GM21576 (cell line): ENCODE measurements at regions not wholly inside any gene's neighbourhood (a gene's known extent, or its start where the extent isn't known, plus 50 kb on each side); places are given as distances from the start of the nearest gene placed in this dataset.
"Not testable (repeated sequence)": the region's sequence is repeated elsewhere in the genome, so short reads cannot be mapped to it uniquely, and the experiment has no call there.

Experiments used
- ATAC-seq: cut with Tn5 transposase; IDR thresholded peaks from one replicate; pipeline ENCODE4 v1.9.1; 2021; ENCODE audit warnings: mild to moderate bottlenecking, moderate library complexity; ENCODE audit not compliant: unreplicated experiment

- ATAC-seq: no peak
Observed at GRCh38 chr12:83641789-83642188, 955.1 kb downstream of the TMTC2 start.

GRCh38 chr12:83634726-83635267 is 948.1 kb downstream of the TMTC2 start:
- no peak for ATAC-seq

- ATAC-seq: no peak
Observed at GRCh38 chr12:83630526-83630925, 943.8 kb downstream of the TMTC2 start.

- no peak for ATAC-seq
Observed at GRCh38 chr12:83629931-83630330, 943.2 kb downstream of the TMTC2 start.

GRCh38 chr12:83622205-83622604 is 935.5 kb downstream of the TMTC2 start:
- ATAC-seq: no peak

GRCh38 chr12:83619973-83620372 is 933.3 kb downstream of the TMTC2 start:
- ATAC-seq: no peak

GRCh38 chr12:83615152-83615551 is 928.4 kb downstream of the TMTC2 start:
- no peak for ATAC-seq

GRCh38 chr12:83613586-83614110 is 926.9 kb downstream of the TMTC2 start:
- ATAC-seq: no peak

GRCh38 chr12:83603106-83603505 is 916.4 kb downstream of the TMTC2 start:
- no peak for ATAC-seq

GRCh38 chr12:83575326-83575725 is 888.6 kb downstream of the TMTC2 start:
- no peak for ATAC-seq

GRCh38 chr12:83574142-83574541 is 887.4 kb downstream of the TMTC2 start:
- no peak for ATAC-seq

- ATAC-seq: no peak
Observed at GRCh38 chr12:83573671-83574070, 887.0 kb downstream of the TMTC2 start.

GRCh38 chr12:83559650-83560049 is 872.9 kb downstream of the TMTC2 start:
- ATAC-seq: no peak

GRCh38 chr12:83556040-83556439 is 869.3 kb downstream of the TMTC2 start:
- not testable (repeated sequence) for ATAC-seq

- no peak for ATAC-seq
Observed at GRCh38 chr12:83541446-83541845, 854.7 kb downstream of the TMTC2 start.

GRCh38 chr12:83538361-83538965 is 851.8 kb downstream of the TMTC2 start:
- ATAC-seq: no peak

- ATAC-seq: no peak
Observed at GRCh38 chr12:83537428-83538053, 850.8 kb downstream of the TMTC2 start.

- ATAC-seq: no peak
Observed at GRCh38 chr12:83536496-83536895, 849.8 kb downstream of the TMTC2 start.

- ATAC-seq: no peak
Observed at GRCh38 chr12:83528571-83528970, 841.9 kb downstream of the TMTC2 start.

- ATAC-seq: no peak
Observed at GRCh38 chr12:83527810-83528209, 841.1 kb downstream of the TMTC2 start.

- no peak for ATAC-seq
Observed at GRCh38 chr12:83515306-83516026, 828.8 kb downstream of the TMTC2 start.

GRCh38 chr12:83514372-83514771 is 827.7 kb downstream of the TMTC2 start:
- ATAC-seq: no peak
